ENCODE measurements at regions not wholly inside any gene's neighbourhood (a gene's known extent, or its start where the extent isn't known, plus 50 kb on each side); places are given as distances from the start of the nearest gene placed in this dataset.

- H3K36me3 Mint-ChIP-seq (ENCODE audit: insufficient read depth, unreplicated experiment): no peaks in the 10 kb centered on the region
- H3K27me3 Mint-ChIP-seq (ENCODE audit: insufficient read depth, unreplicated experiment): no peaks in the 10 kb centered on the region
- H3K4me3 Mint-ChIP-seq (ENCODE audit: unreplicated experiment): no peak overlapping the region
- no peak for TF ChIP-seq CTCF (IDR thresholded peaks at IDR 0.05; ENCODE audit: insufficient read depth in 1 of 2, low read depth in 1 of 2, low read length in 1 of 2, severe bottlenecking in 1 of 2, unreplicated experiment in 1 of 2)
- intact Hi-C loops (cut with micrococcal nuclease; ENCODE audit: unreplicated experiment): no loop called here
- Histone ChIP-seq H3K27me3 (replicated peaks; ENCODE audit: control insufficient read depth, insufficient read depth, low read length) (no peaks in the 10 kb centered on the region), H3K4me1 (no peaks in the 10 kb centered on the region), H3K9me3 (no peaks in the 10 kb centered on the region), H3K4me3 (ENCODE audit: low read depth, low read length) (no peak overlapping the region), H3K36me3 (ENCODE audit: control insufficient read depth, insufficient read depth, low read length) (no peaks in the 10 kb centered on the region)
- BruUV-seq (replicated peaks): no TSS peak
- no peak for DNase-seq
- no peaks in the 10 kb centered on the region for H3K4me1 Mint-ChIP-seq (ENCODE audit: low read depth, unreplicated experiment)
- no peak overlapping the region for H3K27ac Mint-ChIP-seq (ENCODE audit: unreplicated experiment)
- H3K9me3 Mint-ChIP-seq (ENCODE audit: unreplicated experiment): no peaks in the 10 kb centered on the region
- POLR2A ChIA-PET: no interaction called here
- CTCF ChIA-PET: no interaction called here
These were observed 508.5 kb downstream of the RIT2 start for GRCh38 chr18:42606886-42607495.

- no peaks in the 10 kb centered on the region for H3K27me3 Mint-ChIP-seq (ENCODE audit: insufficient read depth, unreplicated experiment)
- DNase-seq: no peak
- CTCF ChIA-PET: no interaction called here
- no peaks in the 10 kb centered on the region for H3K4me1 ChIP-seq
- H3K36me3 Mint-ChIP-seq (ENCODE audit: insufficient read depth, unreplicated experiment): no peaks in the 10 kb centered on the region
- H3K4me1 Mint-ChIP-seq (ENCODE audit: low read depth, unreplicated experiment): no peaks in the 10 kb centered on the region
- H3K9me3 ChIP-seq: no peaks in the 10 kb centered on the region
- no peak overlapping the region for H3K4me3 Mint-ChIP-seq (ENCODE audit: unreplicated experiment)
- no peaks in the 10 kb centered on the region for H3K36me3 ChIP-seq (ENCODE audit: control insufficient read depth, insufficient read depth, low read length)
- no TSS peak for BruUV-seq (replicated peaks)
- intact Hi-C loops (cut with micrococcal nuclease; ENCODE audit: unreplicated experiment): no loop called here
- no peak overlapping the region for H3K27ac Mint-ChIP-seq (ENCODE audit: unreplicated experiment)
- no peak overlapping the region for H3K4me3 ChIP-seq (ENCODE audit: low read depth, low read length)
- POLR2A ChIA-PET: no interaction called here
- no peak for TF ChIP-seq CTCF (IDR thresholded peaks at IDR 0.05; ENCODE audit: insufficient read depth in 1 of 2, low read depth in 1 of 2, low read length in 1 of 2, severe bottlenecking in 1 of 2, unreplicated experiment in 1 of 2)
- H3K27me3 ChIP-seq (replicated peaks; ENCODE audit: control insufficient read depth, insufficient read depth, low read length): no peaks in the 10 kb centered on the region
- H3K9me3 Mint-ChIP-seq (ENCODE audit: unreplicated experiment): no peaks in the 10 kb centered on the region
These were observed 504.4 kb downstream of the RIT2 start for GRCh38 chr18:42611134-42611533.

- POLR2A ChIA-PET: no interaction called here
- no TSS peak for BruUV-seq (replicated peaks)
- no peak overlapping the region for H3K4me3 ChIP-seq (ENCODE audit: low read depth, low read length)
- H3K27ac Mint-ChIP-seq (ENCODE audit: unreplicated experiment): no peak overlapping the region
- H3K9me3 ChIP-seq: no peaks in the 10 kb centered on the region
- H3K4me3 Mint-ChIP-seq (ENCODE audit: unreplicated experiment): no peak overlapping the region
- H3K4me1 Mint-ChIP-seq (ENCODE audit: low read depth, unreplicated experiment): no peaks in the 10 kb centered on the region
- no peaks in the 10 kb centered on the region for H3K27me3 ChIP-seq (replicated peaks; ENCODE audit: control insufficient read depth, insufficient read depth, low read length)
- intact Hi-C loops (cut with micrococcal nuclease; ENCODE audit: unreplicated experiment): no loop called here
- CTCF ChIA-PET: no interaction called here
- no peak for TF ChIP-seq CTCF (IDR thresholded peaks at IDR 0.05; ENCODE audit: insufficient read depth in 1 of 2, low read depth in 1 of 2, low read length in 1 of 2, severe bottlenecking in 1 of 2, unreplicated experiment in 1 of 2)
- H3K4me1 ChIP-seq: no peaks in the 10 kb centered on the region
- no peaks in the 10 kb centered on the region for H3K36me3 ChIP-seq (ENCODE audit: control insufficient read depth, insufficient read depth, low read length)
- no peak for DNase-seq
- H3K27me3 Mint-ChIP-seq (ENCODE audit: insufficient read depth, unreplicated experiment): no peaks in the 10 kb centered on the region
- H3K9me3 Mint-ChIP-seq (ENCODE audit: unreplicated experiment): no peaks in the 10 kb centered on the region
- no peaks in the 10 kb centered on the region for H3K36me3 Mint-ChIP-seq (ENCODE audit: insufficient read depth, unreplicated experiment)
These were observed 500.7 kb downstream of the RIT2 start for GRCh38 chr18:42614619-42615293.
